Peyer's patch (tissue), 4 donors: ENCODE measurements at regions not wholly inside any gene's neighbourhood (a gene's known extent, or its start where the extent isn't known, plus 50 kb on each side); places are given as distances from the start of the nearest gene placed in this dataset.

ENCODE experiments used
- CTCF ChIP-seq, 6 experiments: fragments of 450-650 bp in 4 of 6; fragments of 200-600 bp in 2 of 6; sonication (generic) in 1 of 6; IDR thresholded peaks; one replicate each; pipeline ENCODE4 v1.5.1; 2017 to 2019; ENCODE audit warnings: antibody characterized with exemption in 6 of 6, mild to moderate bottlenecking in 3 of 6, moderate library complexity in 1 of 6
- POLR2A ChIP-seq, 2 donors: fragments of 450-650 bp; IDR thresholded peaks; one replicate each; pipeline ENCODE4 v1.5.1; 2017; ENCODE audit warnings: antibody characterized with exemption in 2 of 2, mild to moderate bottlenecking in 2 of 2, moderate library complexity in 2 of 2

GRCh38 chr22:48960576-48960975 lies 867.1 kb downstream of the BRD1 start:
- no peak for TF ChIP-seq CTCF (IDR thresholded peaks at IDR 0.05)
- TF ChIP-seq POLR2A (IDR thresholded peaks at IDR 0.05): no peak
